ENCODE measurements at regions not wholly inside any gene's neighbourhood (a gene's known extent, or its start where the extent isn't known, plus 50 kb on each side); places are given as distances from the start of the nearest gene placed in this dataset.
A peak's percentile ranks its signal among the peaks of the same experiment; 100 is the strongest.

DNA sequence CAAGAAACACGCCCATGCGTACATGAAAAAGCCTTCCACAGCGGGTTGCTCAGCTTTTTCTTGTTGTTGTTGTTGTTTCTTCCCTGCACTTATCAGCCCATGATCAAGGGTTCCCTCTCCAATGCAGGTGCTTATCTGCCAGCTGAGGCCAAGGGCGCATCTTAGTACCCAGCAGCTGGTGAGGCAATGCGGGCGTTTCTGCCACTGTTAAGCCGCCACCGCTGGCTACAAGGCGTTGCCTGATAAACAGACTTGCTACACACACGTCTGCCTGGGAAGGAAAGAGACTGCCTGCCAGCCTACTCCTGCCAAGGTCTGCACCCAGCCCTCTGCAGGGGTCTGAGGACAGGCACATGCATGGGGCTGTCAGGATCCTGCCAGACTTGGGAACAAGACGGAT is 345.9 kb downstream of the BCL11B start:
- Histone ChIP-seq H4K8ac (ENCODE audit: low read depth, low read length) (no peak overlapping the region), H3K9ac (ENCODE audit: low read depth, low read length, poor library complexity) (peak overlapping the region; percentile 12), H2AFZ (ENCODE audit: low read length) (no peak overlapping the region), H2BK15ac (ENCODE audit: low read length) (no peak overlapping the region), H3K4me3 (ENCODE audit: low read length in 2 of 2) (no peak overlapping the region), H4K91ac (ENCODE audit: low read depth, low read length, poor library complexity) (no peak overlapping the region), H3K36me3 (replicated peaks in 1 of 2; ENCODE audit: control insufficient read depth in 2 of 2, insufficient read depth in 2 of 2, low read length in 2 of 2) (no peaks in the 10 kb centered on the region), H3K18ac (ENCODE audit: low read length) (no peak overlapping the region), H3K27ac (replicated peaks; ENCODE audit: low read length) (no peak overlapping the region), H3K27me3 (ENCODE audit: control insufficient read depth in 3 of 3, insufficient read depth in 3 of 3, low read depth in 1 of 3, low read length in 3 of 3) (no peaks in the 10 kb centered on the region), H2BK120ac (ENCODE audit: low read depth, low read length) (no peak overlapping the region), H3K4me2 (ENCODE audit: insufficient read depth, low read length, poor library complexity, severe bottlenecking) (no peak overlapping the region), H3K4ac (ENCODE audit: low read length) (no peak overlapping the region), H3K79me1 (ENCODE audit: low read depth, low read length) (no peaks in the 10 kb centered on the region), H3K23ac (ENCODE audit: low read depth, low read length, poor library complexity) (peak overlapping the region; percentile 60), H3K4me1 (ENCODE audit: control insufficient read depth in 2 of 2, insufficient read depth in 1 of 2, low read depth in 1 of 2, low read length in 2 of 2) (no peaks in the 10 kb centered on the region), H3K9me3 (replicated peaks in 1 of 2; ENCODE audit: control insufficient read depth in 2 of 2, insufficient read depth in 1 of 2, low read depth in 1 of 2, low read length in 2 of 2) (no peaks in the 10 kb centered on the region), H2AK5ac (ENCODE audit: low read depth, low read length) (no peak overlapping the region), H2BK5ac (ENCODE audit: low read length) (no peak overlapping the region), H3K14ac (ENCODE audit: low read length) (no peak overlapping the region), H2BK12ac (ENCODE audit: low read length) (no peak overlapping the region)
- DNase-seq (ENCODE audit: low spot score) = no peak
- WGBS, 2 donors (ENCODE audit: extremely low coverage in 2 of 2, insufficient read length in 2 of 2, insufficient replicate concordance in 1 of 2) = no CpG with 5 or more reads among the region's 11 CpGs

DNA sequence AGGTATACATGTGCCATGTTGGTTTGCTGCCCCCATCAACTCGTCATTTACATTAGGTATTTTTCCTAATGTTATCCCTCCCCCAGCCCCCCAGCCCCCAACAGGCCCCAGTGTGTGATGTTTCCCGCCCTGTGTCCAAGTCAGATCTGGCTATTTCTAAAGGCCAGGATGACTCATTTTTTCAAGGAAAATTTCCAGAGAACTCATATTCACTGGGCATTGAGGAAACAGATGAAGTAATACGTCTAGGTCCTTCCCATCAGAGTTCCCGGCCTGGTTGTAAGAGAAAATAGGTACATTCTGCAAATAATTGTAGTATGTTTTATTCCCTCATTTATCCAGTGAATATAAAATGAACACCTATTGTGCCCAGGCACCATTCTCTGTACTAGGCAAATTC is 345.2 kb downstream of the BCL11B start:
- no peak overlapping the region for H4K8ac ChIP-seq (ENCODE audit: low read depth, low read length)
- no peak overlapping the region for H3K27ac ChIP-seq (replicated peaks; ENCODE audit: low read length)
- H2BK120ac ChIP-seq (ENCODE audit: low read depth, low read length) = no peak overlapping the region
- no peaks in the 10 kb centered on the region for H3K79me1 ChIP-seq (ENCODE audit: low read depth, low read length)
- H3K27me3 ChIP-seq (ENCODE audit: control insufficient read depth in 3 of 3, insufficient read depth in 3 of 3, low read depth in 1 of 3, low read length in 3 of 3) = no peaks in the 10 kb centered on the region
- no peak overlapping the region for H2BK12ac ChIP-seq (ENCODE audit: low read length)
- H4K91ac ChIP-seq (ENCODE audit: low read depth, low read length, poor library complexity) = no peak overlapping the region
- DNase-seq (ENCODE audit: low spot score) = no peak
- no peaks in the 10 kb centered on the region for H3K9me3 ChIP-seq (replicated peaks in 1 of 2; ENCODE audit: control insufficient read depth in 2 of 2, insufficient read depth in 1 of 2, low read depth in 1 of 2, low read length in 2 of 2)
- H3K4me3 ChIP-seq (ENCODE audit: low read length in 2 of 2) = no peak overlapping the region
- H3K4me2 ChIP-seq (ENCODE audit: insufficient read depth, low read length, poor library complexity, severe bottlenecking) = no peak overlapping the region
- no peak overlapping the region for H3K14ac ChIP-seq (ENCODE audit: low read length)
- no peak overlapping the region for H2AFZ ChIP-seq (ENCODE audit: low read length)
- no peak overlapping the region for H3K23ac ChIP-seq (ENCODE audit: low read depth, low read length, poor library complexity)
- no peak overlapping the region for H2BK5ac ChIP-seq (ENCODE audit: low read length)
- H3K18ac ChIP-seq (ENCODE audit: low read length) = no peak overlapping the region
- H3K4me1 ChIP-seq (ENCODE audit: control insufficient read depth in 2 of 2, insufficient read depth in 1 of 2, low read depth in 1 of 2, low read length in 2 of 2) = peaks cover 0 to 1% of the 10 kb centered on the region in 2 donors
- H2AK5ac ChIP-seq (ENCODE audit: low read depth, low read length) = no peak overlapping the region
- no peak overlapping the region for H2BK15ac ChIP-seq (ENCODE audit: low read length)
- no peak overlapping the region for H3K9ac ChIP-seq (ENCODE audit: low read depth, low read length, poor library complexity)
- H3K4ac ChIP-seq (ENCODE audit: low read length) = no peak overlapping the region
- no CpG with 5 or more reads among the region's 4 CpGs for WGBS, 2 donors (ENCODE audit: extremely low coverage in 2 of 2, insufficient read length in 2 of 2, insufficient replicate concordance in 1 of 2)
- no peaks in the 10 kb centered on the region for H3K36me3 ChIP-seq (replicated peaks in 1 of 2; ENCODE audit: control insufficient read depth in 2 of 2, insufficient read depth in 2 of 2, low read length in 2 of 2)

DNA sequence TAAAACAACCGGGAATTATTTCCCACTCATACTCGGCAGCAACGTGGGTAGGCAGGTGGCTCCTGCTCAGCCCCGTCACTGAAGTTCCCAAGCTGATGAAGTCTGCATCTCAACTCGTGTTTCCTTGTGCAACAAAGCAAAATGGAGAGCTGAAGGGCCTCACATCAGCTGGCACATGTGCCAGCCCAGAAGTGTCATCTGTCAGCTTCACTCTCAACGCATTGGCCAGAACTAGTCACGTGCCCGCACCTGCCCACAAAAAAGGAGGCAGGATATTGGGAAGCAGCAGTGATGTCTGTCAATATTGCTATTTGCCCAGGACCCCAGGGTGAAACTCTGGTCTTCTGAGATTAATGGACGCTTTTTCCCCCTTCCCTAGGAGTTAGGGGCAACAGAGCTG is 344.0 kb downstream of the BCL11B start:
- Histone ChIP-seq H3K4me2 (ENCODE audit: insufficient read depth, low read length, poor library complexity, severe bottlenecking) (no peak overlapping the region), H3K36me3 (replicated peaks in 1 of 2; ENCODE audit: control insufficient read depth in 2 of 2, insufficient read depth in 2 of 2, low read length in 2 of 2) (no peaks in the 10 kb centered on the region), H2BK15ac (ENCODE audit: low read length) (no peak overlapping the region), H3K9ac (ENCODE audit: low read depth, low read length, poor library complexity) (no peak overlapping the region), H3K79me1 (ENCODE audit: low read depth, low read length) (no peaks in the 10 kb centered on the region), H2BK12ac (ENCODE audit: low read length) (no peak overlapping the region), H4K91ac (ENCODE audit: low read depth, low read length, poor library complexity) (no peak overlapping the region), H3K9me3 (replicated peaks in 1 of 2; ENCODE audit: control insufficient read depth in 2 of 2, insufficient read depth in 1 of 2, low read depth in 1 of 2, low read length in 2 of 2) (no peaks in the 10 kb centered on the region), H3K4me1 (ENCODE audit: control insufficient read depth in 2 of 2, insufficient read depth in 1 of 2, low read depth in 1 of 2, low read length in 2 of 2) (peaks cover 0 to 9% of the 10 kb centered on the region in 2 donors), H3K23ac (ENCODE audit: low read depth, low read length, poor library complexity) (no peak overlapping the region), H3K27ac (replicated peaks; ENCODE audit: low read length) (no peak overlapping the region), H4K8ac (ENCODE audit: low read depth, low read length) (no peak overlapping the region), H3K4ac (ENCODE audit: low read length) (no peak overlapping the region), H2BK5ac (ENCODE audit: low read length) (no peak overlapping the region), H3K18ac (ENCODE audit: low read length) (no peak overlapping the region), H3K4me3 (ENCODE audit: low read length in 2 of 2) (no peak overlapping the region), H2AK5ac (ENCODE audit: low read depth, low read length) (no peak overlapping the region), H3K14ac (ENCODE audit: low read length) (no peak overlapping the region), H3K27me3 (ENCODE audit: control insufficient read depth in 3 of 3, insufficient read depth in 3 of 3, low read depth in 1 of 3, low read length in 3 of 3) (no peaks in the 10 kb centered on the region), H2BK120ac (ENCODE audit: low read depth, low read length) (no peak overlapping the region), H2AFZ (ENCODE audit: low read length) (no peak overlapping the region)
- no CpG with 5 or more reads among the region's 9 CpGs for WGBS, 2 donors (ENCODE audit: extremely low coverage in 2 of 2, insufficient read length in 2 of 2, insufficient replicate concordance in 1 of 2)
- no peak for DNase-seq (ENCODE audit: low spot score)

DNA sequence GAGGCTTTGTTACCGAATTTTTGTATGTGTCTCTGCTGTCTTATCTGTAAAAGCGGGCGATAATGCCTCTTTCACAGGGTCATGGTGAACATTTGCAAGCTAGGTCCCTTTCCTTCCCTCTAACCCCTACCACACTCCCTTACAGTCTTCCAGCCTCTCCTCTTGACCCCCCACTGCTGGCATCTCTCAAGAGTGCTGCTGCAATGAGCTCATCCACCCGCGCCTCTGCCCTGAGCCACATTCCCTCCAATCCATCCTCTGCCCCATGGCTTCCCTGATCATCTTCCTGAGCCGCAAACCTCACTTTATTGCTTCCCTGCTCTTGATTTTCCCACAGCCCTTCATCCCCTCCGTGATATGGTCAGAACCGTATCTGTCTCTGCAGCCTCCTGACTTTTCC is 343.6 kb downstream of the BCL11B start:
- no peak overlapping the region for H4K91ac ChIP-seq (ENCODE audit: low read depth, low read length, poor library complexity)
- no peak overlapping the region for H3K4ac ChIP-seq (ENCODE audit: low read length)
- no peak overlapping the region for H2BK5ac ChIP-seq (ENCODE audit: low read length)
- no peak overlapping the region for H3K4me3 ChIP-seq (ENCODE audit: low read length in 2 of 2)
- H2AFZ ChIP-seq (ENCODE audit: low read length) = no peak overlapping the region
- H2BK15ac ChIP-seq (ENCODE audit: low read length) = no peak overlapping the region
- WGBS, 2 donors (ENCODE audit: extremely low coverage in 2 of 2, insufficient read length in 2 of 2, insufficient replicate concordance in 1 of 2) = no CpG with 5 or more reads among the region's 8 CpGs
- H3K4me1 ChIP-seq (ENCODE audit: control insufficient read depth in 2 of 2, insufficient read depth in 1 of 2, low read depth in 1 of 2, low read length in 2 of 2) = peaks cover 0 to 9% of the 10 kb centered on the region in 2 donors
- no peak overlapping the region for H4K8ac ChIP-seq (ENCODE audit: low read depth, low read length)
- H2BK12ac ChIP-seq (ENCODE audit: low read length) = no peak overlapping the region
- H3K36me3 ChIP-seq (replicated peaks in 1 of 2; ENCODE audit: control insufficient read depth in 2 of 2, insufficient read depth in 2 of 2, low read length in 2 of 2) = no peaks in the 10 kb centered on the region
- no peak overlapping the region for H2AK5ac ChIP-seq (ENCODE audit: low read depth, low read length)
- H3K9me3 ChIP-seq (replicated peaks in 1 of 2; ENCODE audit: control insufficient read depth in 2 of 2, insufficient read depth in 1 of 2, low read depth in 1 of 2, low read length in 2 of 2) = no peaks in the 10 kb centered on the region
- no peak overlapping the region for H3K4me2 ChIP-seq (ENCODE audit: insufficient read depth, low read length, poor library complexity, severe bottlenecking)
- H3K9ac ChIP-seq (ENCODE audit: low read depth, low read length, poor library complexity) = no peak overlapping the region
- no peaks in the 10 kb centered on the region for H3K79me1 ChIP-seq (ENCODE audit: low read depth, low read length)
- H3K18ac ChIP-seq (ENCODE audit: low read length) = no peak overlapping the region
- H3K27me3 ChIP-seq (ENCODE audit: control insufficient read depth in 3 of 3, insufficient read depth in 3 of 3, low read depth in 1 of 3, low read length in 3 of 3) = no peaks in the 10 kb centered on the region
- H3K23ac ChIP-seq (ENCODE audit: low read depth, low read length, poor library complexity) = no peak overlapping the region
- DNase-seq (ENCODE audit: low spot score) = no peak
- H3K14ac ChIP-seq (ENCODE audit: low read length) = no peak overlapping the region
- no peak overlapping the region for H3K27ac ChIP-seq (replicated peaks; ENCODE audit: low read length)
- H2BK120ac ChIP-seq (ENCODE audit: low read depth, low read length) = no peak overlapping the region
